ENCODE measurements at regions not wholly inside any gene's neighbourhood (a gene's known extent, or its start where the extent isn't known, plus 50 kb on each side); places are given as distances from the start of the nearest gene placed in this dataset.
"Not testable (repeated sequence)": the region's sequence is repeated elsewhere in the genome, so short reads cannot be mapped to it uniquely, and the experiment has no call there.

GRCh38 chr1:96524100-96524499 is 197.5 kb upstream of the PTBP2 start:
- Mint-ChIP-seq H3K36me3 (ENCODE audit: low read depth) (peaks cover 1% of the 10 kb centered on the region), H3K27me3 (ENCODE audit: low read depth) (no peaks in the 10 kb centered on the region), H3K4me3 (no peak overlapping the region), H3K4me1 (ENCODE audit: low read depth) (no peaks in the 10 kb centered on the region), H3K27ac (no peak overlapping the region), H3K9me3 (peaks cover 18% of the 10 kb centered on the region)
- no peak for DNase-seq (ENCODE audit: low spot score)

GRCh38 chr1:96525657-96526557 is 195.7 kb upstream of the PTBP2 start:
- no peak overlapping the region for H3K27ac Mint-ChIP-seq
- no peak for DNase-seq (ENCODE audit: low spot score)
- peaks cover 1% of the 10 kb centered on the region for H3K36me3 Mint-ChIP-seq (ENCODE audit: low read depth)
- H3K27me3 Mint-ChIP-seq (ENCODE audit: low read depth), result no peaks in the 10 kb centered on the region
- H3K4me1 Mint-ChIP-seq (ENCODE audit: low read depth), result no peaks in the 10 kb centered on the region
- H3K9me3 Mint-ChIP-seq, result peaks cover 19% of the 10 kb centered on the region
- no peak overlapping the region for H3K4me3 Mint-ChIP-seq

- not testable (repeated sequence) for H3K36me3 Mint-ChIP-seq (ENCODE audit: low read depth); H3K4me3 Mint-ChIP-seq; H3K4me1 Mint-ChIP-seq (ENCODE audit: low read depth); H3K27ac Mint-ChIP-seq; H3K27me3 Mint-ChIP-seq (ENCODE audit: low read depth); DNase-seq (ENCODE audit: low spot score)
- peaks cover 19% of the 10 kb centered on the region for H3K9me3 Mint-ChIP-seq
Measured at GRCh38 chr1:96528672-96529071, 192.9 kb upstream of the PTBP2 start.

GRCh38 chr1:96533820-96534219 is 187.8 kb upstream of the PTBP2 start:
- Mint-ChIP-seq H3K36me3 (ENCODE audit: low read depth) (no peaks in the 10 kb centered on the region), H3K4me1 (ENCODE audit: low read depth) (no peaks in the 10 kb centered on the region), H3K4me3 (no peak overlapping the region), H3K27me3 (ENCODE audit: low read depth) (no peaks in the 10 kb centered on the region), H3K27ac (no peak overlapping the region), H3K9me3 (peaks cover 4% of the 10 kb centered on the region)
- DNase-seq (ENCODE audit: low spot score), result no peak

GRCh38 chr1:96536581-96536980 is 185.0 kb upstream of the PTBP2 start:
- Mint-ChIP-seq H3K27me3 (ENCODE audit: low read depth) (no peaks in the 10 kb centered on the region), H3K4me3 (no peak overlapping the region), H3K4me1 (ENCODE audit: low read depth) (no peaks in the 10 kb centered on the region), H3K36me3 (ENCODE audit: low read depth) (no peaks in the 10 kb centered on the region), H3K9me3 (no peaks in the 10 kb centered on the region), H3K27ac (no peak overlapping the region)
- no peak for DNase-seq (ENCODE audit: low spot score)

GRCh38 chr1:96538111-96538641 is 183.4 kb upstream of the PTBP2 start:
- H3K27me3 Mint-ChIP-seq (ENCODE audit: low read depth), result no peaks in the 10 kb centered on the region
- no peaks in the 10 kb centered on the region for H3K36me3 Mint-ChIP-seq (ENCODE audit: low read depth)
- no peak for DNase-seq (ENCODE audit: low spot score)
- H3K9me3 Mint-ChIP-seq, result no peaks in the 10 kb centered on the region
- H3K27ac Mint-ChIP-seq, result no peak overlapping the region
- H3K4me3 Mint-ChIP-seq, result no peak overlapping the region
- H3K4me1 Mint-ChIP-seq (ENCODE audit: low read depth), result no peaks in the 10 kb centered on the region

GRCh38 chr1:96538883-96539282 is 182.7 kb upstream of the PTBP2 start:
- Mint-ChIP-seq H3K9me3 (no peaks in the 10 kb centered on the region), H3K27ac (no peak overlapping the region), H3K36me3 (ENCODE audit: low read depth) (no peaks in the 10 kb centered on the region), H3K4me3 (no peak overlapping the region), H3K27me3 (ENCODE audit: low read depth) (no peaks in the 10 kb centered on the region), H3K4me1 (ENCODE audit: low read depth) (no peaks in the 10 kb centered on the region)
- DNase-seq (ENCODE audit: low spot score), result no peak

GRCh38 chr1:96541491-96541890 is 180.1 kb upstream of the PTBP2 start:
- no peak for DNase-seq (ENCODE audit: low spot score)
- Mint-ChIP-seq H3K4me3 (no peak overlapping the region), H3K27me3 (ENCODE audit: low read depth) (no peaks in the 10 kb centered on the region), H3K4me1 (ENCODE audit: low read depth) (no peaks in the 10 kb centered on the region), H3K27ac (no peak overlapping the region), H3K36me3 (ENCODE audit: low read depth) (no peaks in the 10 kb centered on the region), H3K9me3 (no peaks in the 10 kb centered on the region)

GRCh38 chr1:96544051-96544830 is 177.3 kb upstream of the PTBP2 start:
- Mint-ChIP-seq H3K4me1 (ENCODE audit: low read depth) (no peaks in the 10 kb centered on the region), H3K27ac (no peak overlapping the region), H3K4me3 (no peak overlapping the region), H3K36me3 (ENCODE audit: low read depth) (no peaks in the 10 kb centered on the region), H3K27me3 (ENCODE audit: low read depth) (no peaks in the 10 kb centered on the region), H3K9me3 (no peaks in the 10 kb centered on the region)
- DNase-seq (ENCODE audit: low spot score), result no peak

- H3K27me3 Mint-ChIP-seq (ENCODE audit: low read depth), result no peaks in the 10 kb centered on the region
- no peaks in the 10 kb centered on the region for H3K9me3 Mint-ChIP-seq
- no peaks in the 10 kb centered on the region for H3K4me1 Mint-ChIP-seq (ENCODE audit: low read depth)
- no peak for DNase-seq (ENCODE audit: low spot score)
- no peak overlapping the region for H3K4me3 Mint-ChIP-seq
- no peak overlapping the region for H3K27ac Mint-ChIP-seq
- H3K36me3 Mint-ChIP-seq (ENCODE audit: low read depth), result no peaks in the 10 kb centered on the region
Measured at GRCh38 chr1:96544831-96545221, 176.8 kb upstream of the PTBP2 start.

- no peak for DNase-seq (ENCODE audit: low spot score)
- Mint-ChIP-seq H3K27me3 (ENCODE audit: low read depth) (no peaks in the 10 kb centered on the region), H3K36me3 (ENCODE audit: low read depth) (no peaks in the 10 kb centered on the region), H3K4me1 (ENCODE audit: low read depth) (no peaks in the 10 kb centered on the region), H3K27ac (no peak overlapping the region), H3K9me3 (no peaks in the 10 kb centered on the region), H3K4me3 (no peak overlapping the region)
Measured at GRCh38 chr1:96545935-96546656, 175.5 kb upstream of the PTBP2 start.

- no peaks in the 10 kb centered on the region for H3K27me3 Mint-ChIP-seq (ENCODE audit: low read depth)
Measured at GRCh38 chr1:96550061-96550460, 171.5 kb upstream of the PTBP2 start.

GRCh38 chr1:96552451-96552850 is 169.1 kb upstream of the PTBP2 start:
- Mint-ChIP-seq H3K9me3 (no peaks in the 10 kb centered on the region), H3K4me1 (ENCODE audit: low read depth) (no peaks in the 10 kb centered on the region), H3K36me3 (ENCODE audit: low read depth) (no peaks in the 10 kb centered on the region), H3K27me3 (ENCODE audit: low read depth) (no peaks in the 10 kb centered on the region), H3K27ac (no peak overlapping the region), H3K4me3 (no peak overlapping the region)
- no peak for DNase-seq (ENCODE audit: low spot score)

More at GRCh38 chr1:96550061-96550460, 171.5 kb upstream of the PTBP2 start:
- H3K4me1 Mint-ChIP-seq (ENCODE audit: low read depth), result no peaks in the 10 kb centered on the region
- no peaks in the 10 kb centered on the region for H3K9me3 Mint-ChIP-seq
- DNase-seq (ENCODE audit: low spot score), result no peak
- no peak overlapping the region for H3K4me3 Mint-ChIP-seq
- H3K36me3 Mint-ChIP-seq (ENCODE audit: low read depth), result no peaks in the 10 kb centered on the region
- H3K27ac Mint-ChIP-seq, result no peak overlapping the region

GRCh38 chr1:96553811-96554210 is 167.8 kb upstream of the PTBP2 start:
- Mint-ChIP-seq H3K27me3 (ENCODE audit: low read depth) (no peaks in the 10 kb centered on the region), H3K36me3 (ENCODE audit: low read depth) (no peaks in the 10 kb centered on the region), H3K9me3 (no peaks in the 10 kb centered on the region), H3K4me3 (no peak overlapping the region), H3K27ac (no peak overlapping the region), H3K4me1 (ENCODE audit: low read depth) (no peaks in the 10 kb centered on the region)
- DNase-seq (ENCODE audit: low spot score), result no peak
